Activated T-helper 17 cell treated with anti-CD3 and anti-CD28 coated beads, Interleukin-2, amount 50 U/mL, for 72 hours (primary cell): ENCODE measurements at regions not wholly inside any gene's neighbourhood (a gene's known extent, or its start where the extent isn't known, plus 50 kb on each side); places are given as distances from the start of the nearest gene placed in this dataset.
"Not testable (repeated sequence)": the region's sequence is repeated elsewhere in the genome, so short reads cannot be mapped to it uniquely, and the experiment has no call there.

Experiments used
- ATAC-seq: fragments of 150-1000 bp; cut with Tn5 transposase; replicated peaks from 2 replicates; pipeline ENCODE4 v1.10.0; 2021; ENCODE audit warnings: mild to moderate bottlenecking, moderate library complexity
- H3K27ac Mint-ChIP-seq: one replicate; pipeline ENCODE4 v1.8.0; 2022; ENCODE audit warnings: mixed read lengths
- H3K27me3 Mint-ChIP-seq: one replicate; pipeline ENCODE4 v1.8.0; 2022; ENCODE audit warnings: mixed read lengths
- H3K36me3 Mint-ChIP-seq: one replicate; pipeline ENCODE4 v1.8.0; 2022; ENCODE audit warnings: low read depth, mild to moderate bottlenecking, mixed read lengths
- H3K4me1 Mint-ChIP-seq: one replicate; pipeline ENCODE4 v1.8.0; 2022; ENCODE audit warnings: mixed read lengths
- H3K4me3 Mint-ChIP-seq: one replicate; pipeline ENCODE4 v1.8.0; 2022; ENCODE audit warnings: mild to moderate bottlenecking, mixed read lengths
- H3K9me3 Mint-ChIP-seq: one replicate; pipeline ENCODE4 v1.8.0; 2022; ENCODE audit warnings: mixed read lengths

DNA sequence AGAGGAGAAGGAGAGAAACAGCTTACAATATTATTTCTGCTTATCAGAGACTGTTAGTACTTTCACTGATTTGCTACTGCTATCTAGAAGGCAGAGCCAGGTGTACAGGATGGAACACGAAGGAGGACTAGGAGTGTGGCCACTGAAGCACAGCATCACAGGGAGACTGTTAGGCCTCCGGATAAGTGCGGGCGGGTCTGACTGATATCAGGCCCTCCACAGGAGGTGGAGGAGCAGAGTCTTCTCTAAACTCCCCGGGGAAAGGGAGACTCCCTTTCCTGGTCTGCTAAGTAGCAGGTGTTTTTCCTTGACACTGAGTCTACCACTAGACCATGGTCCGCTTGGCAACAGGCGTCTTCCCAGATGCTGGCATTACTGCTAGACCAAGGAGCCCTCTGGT is 1065.2 kb downstream of the TMEM121 start:
- H3K27me3 Mint-ChIP-seq, result peaks cover 18% of the 10 kb centered on the region
- not testable (repeated sequence) for H3K4me3 Mint-ChIP-seq, ATAC-seq, H3K9me3 Mint-ChIP-seq, H3K36me3 Mint-ChIP-seq, H3K27ac Mint-ChIP-seq, H3K4me1 Mint-ChIP-seq

DNA sequence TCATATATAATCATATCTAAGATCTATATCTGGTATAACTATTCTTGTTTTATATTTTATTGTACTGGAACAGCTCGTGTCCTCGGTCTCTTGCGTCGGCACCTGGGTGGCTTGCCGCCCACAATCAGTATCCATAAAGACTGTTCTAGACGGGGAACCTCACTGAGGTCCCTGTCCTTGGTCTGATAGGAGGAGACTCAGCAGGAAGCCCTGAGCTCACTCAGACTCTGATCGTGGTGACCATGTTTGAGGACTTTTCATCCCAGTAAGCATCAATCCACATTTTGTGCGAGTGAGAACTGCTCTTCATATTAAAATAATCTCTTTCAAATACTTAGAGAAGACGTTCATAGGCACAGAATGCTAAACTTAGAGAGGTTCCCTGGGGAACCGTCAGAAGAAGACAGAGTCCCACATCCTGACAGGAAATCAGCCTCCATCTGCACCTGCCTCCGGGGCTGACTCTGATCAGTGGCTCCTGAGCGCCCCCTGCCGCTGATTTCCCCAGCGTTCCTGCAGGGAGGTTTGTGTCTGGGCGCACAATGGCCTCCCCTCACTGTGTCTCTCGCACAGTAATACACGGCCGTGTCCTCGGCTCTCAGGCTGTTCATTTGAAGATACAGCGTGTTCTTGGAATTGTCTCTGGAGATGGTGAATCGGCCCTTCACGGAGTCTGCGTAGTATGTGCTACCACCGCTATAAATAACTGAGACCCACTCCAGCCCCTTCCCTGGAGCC is 1065.9 kb downstream of the TMEM121 start:
- H3K27ac Mint-ChIP-seq, H3K9me3 Mint-ChIP-seq, H3K36me3 Mint-ChIP-seq, H3K4me1 Mint-ChIP-seq, H3K4me3 Mint-ChIP-seq: not testable (repeated sequence)
- H3K27me3 Mint-ChIP-seq, result peaks cover 15% of the 10 kb centered on the region
- ATAC-seq, result peak; percentile 28

DNA sequence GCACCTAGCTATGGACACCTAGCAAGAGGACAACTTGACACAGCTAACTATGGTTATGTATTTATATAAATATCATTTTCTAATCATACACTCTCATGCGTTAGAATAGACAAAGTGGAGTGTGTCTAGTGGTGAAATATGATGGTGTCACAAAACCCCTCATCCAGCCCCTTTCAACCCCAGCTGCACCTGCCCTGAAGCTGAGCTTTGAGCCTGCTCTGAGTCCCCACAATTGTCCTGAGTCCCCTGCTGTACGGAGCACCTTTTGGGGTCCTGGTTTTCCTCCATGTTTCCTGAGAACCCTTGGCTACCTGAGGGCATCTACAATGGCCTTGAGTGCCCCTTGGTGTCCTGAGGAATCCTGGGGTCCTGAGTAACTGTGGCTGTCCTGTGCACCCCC is 1072.8 kb downstream of the TMEM121 start:
- H3K27me3 Mint-ChIP-seq, result peaks cover 52% of the 10 kb centered on the region
- no peaks in the 10 kb centered on the region for H3K4me1 Mint-ChIP-seq
- H3K4me3 Mint-ChIP-seq, result no peak overlapping the region
- H3K9me3 Mint-ChIP-seq, result no peaks in the 10 kb centered on the region
- no peak for ATAC-seq
- no peak overlapping the region for H3K27ac Mint-ChIP-seq
- no peaks in the 10 kb centered on the region for H3K36me3 Mint-ChIP-seq

DNA sequence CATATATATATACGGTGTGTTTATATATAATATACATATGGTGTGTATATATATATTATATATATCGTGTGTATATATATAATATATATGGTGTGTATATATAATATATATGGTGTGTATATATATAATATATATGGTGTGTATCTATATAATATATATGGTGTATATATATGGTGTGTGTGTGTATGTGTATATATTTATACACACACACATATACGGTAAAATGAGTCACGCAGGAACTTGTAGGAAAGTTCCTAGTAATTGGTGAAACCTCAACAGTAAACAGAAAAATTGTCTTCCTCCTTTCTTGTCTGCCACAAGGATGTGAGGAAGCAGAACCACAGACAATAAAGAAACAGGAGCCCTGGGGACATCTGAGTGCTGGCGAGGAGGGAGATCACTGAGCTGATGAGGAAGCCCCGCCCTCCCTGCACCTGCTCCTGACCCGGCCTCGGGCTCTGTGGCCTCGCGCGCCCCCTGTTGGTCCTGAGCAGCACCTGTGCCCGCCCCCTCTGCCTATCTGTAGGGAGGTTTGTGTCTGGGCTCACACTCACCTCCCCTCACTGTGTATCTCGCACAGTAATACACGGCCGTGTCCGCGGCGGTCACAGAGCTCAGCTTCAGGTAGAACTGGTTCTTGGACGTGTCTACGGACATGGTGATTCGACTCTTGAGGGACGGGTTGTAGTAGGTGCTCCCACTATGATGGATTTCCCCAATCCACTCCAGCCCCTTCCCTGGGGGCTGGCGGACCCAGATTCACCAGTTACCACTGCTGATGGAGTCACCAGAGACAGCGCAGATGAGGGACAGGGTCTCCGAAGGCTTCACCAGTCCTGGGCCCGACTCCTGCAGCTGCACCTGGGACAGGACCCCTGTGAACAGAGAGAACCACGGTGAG is 1079.4 kb downstream of the TMEM121 start:
- Mint-ChIP-seq H3K36me3 (no peaks in the 10 kb centered on the region), H3K27me3 (peaks cover 56% of the 10 kb centered on the region), H3K4me1 (no peaks in the 10 kb centered on the region), H3K4me3 (no peak overlapping the region), H3K9me3 (no peaks in the 10 kb centered on the region), H3K27ac (no peak overlapping the region)
- peak; percentile 99 for ATAC-seq

DNA sequence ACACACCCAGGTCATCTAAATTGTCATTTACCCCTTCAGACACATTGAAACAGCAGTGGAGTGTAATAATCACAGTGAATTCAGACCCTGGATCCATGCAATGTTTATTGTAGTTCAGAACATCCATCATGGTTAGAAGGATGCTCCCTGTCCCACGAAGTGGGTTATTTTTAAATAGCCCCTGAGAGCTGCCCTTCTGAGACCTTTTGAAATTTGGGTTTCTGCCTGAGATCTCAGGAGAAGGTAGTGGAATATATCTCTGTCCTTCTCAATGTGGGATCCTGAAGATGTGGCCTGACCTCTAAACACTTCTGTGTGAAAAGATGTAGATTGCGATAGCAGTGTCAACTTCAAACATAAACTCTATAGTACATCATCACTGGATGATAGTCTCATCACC is 1080.6 kb downstream of the TMEM121 start:
- no peaks in the 10 kb centered on the region for H3K4me1 Mint-ChIP-seq
- no peaks in the 10 kb centered on the region for H3K36me3 Mint-ChIP-seq
- H3K4me3 Mint-ChIP-seq, result no peak overlapping the region
- no peak for ATAC-seq
- no peaks in the 10 kb centered on the region for H3K9me3 Mint-ChIP-seq
- no peak overlapping the region for H3K27ac Mint-ChIP-seq
- peaks cover 49% of the 10 kb centered on the region for H3K27me3 Mint-ChIP-seq

DNA sequence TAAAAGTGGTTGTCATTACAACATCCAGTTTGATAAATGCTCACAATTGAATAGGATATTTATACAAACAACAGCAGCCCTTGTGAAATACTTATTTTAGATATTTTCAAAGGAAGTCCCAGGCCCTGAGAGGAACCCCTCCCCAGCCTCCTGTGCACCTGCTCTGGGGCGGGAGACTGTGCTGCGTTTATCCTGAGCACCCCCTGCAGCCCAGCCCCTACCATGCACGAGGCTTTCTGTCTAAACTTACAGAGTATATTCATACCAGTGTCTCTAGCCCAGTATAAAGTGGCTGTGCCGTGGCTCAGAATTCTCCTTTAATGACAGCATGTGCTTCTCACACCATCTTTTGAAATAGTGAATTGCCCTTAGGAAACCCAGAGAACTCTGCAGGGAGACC is 1084.3 kb downstream of the TMEM121 start:
- Mint-ChIP-seq H3K9me3 (no peaks in the 10 kb centered on the region), H3K4me1 (no peaks in the 10 kb centered on the region), H3K27ac (no peak overlapping the region), H3K36me3 (no peaks in the 10 kb centered on the region), H3K27me3 (peaks cover 33% of the 10 kb centered on the region), H3K4me3 (no peak overlapping the region)
- no peak for ATAC-seq

DNA sequence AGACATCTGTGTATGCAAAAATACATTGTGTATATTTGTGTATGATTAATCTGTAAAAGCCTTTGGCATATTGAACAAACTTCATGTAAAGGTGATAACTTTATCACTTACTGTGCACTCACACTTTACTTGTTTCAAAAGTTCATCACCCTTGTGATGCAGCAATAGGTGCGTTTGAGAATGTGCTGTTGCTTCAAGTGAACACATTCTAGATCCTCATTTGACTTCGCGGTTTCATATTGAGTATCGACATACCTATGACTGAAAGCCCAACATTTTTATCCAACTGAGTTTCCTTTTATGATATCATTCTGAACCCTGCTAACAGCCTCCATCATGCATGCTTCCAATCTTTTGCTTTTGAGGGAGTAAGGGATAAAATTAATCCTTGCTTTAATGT is 1086.9 kb downstream of the TMEM121 start:
- no peaks in the 10 kb centered on the region for H3K4me1 Mint-ChIP-seq
- no peaks in the 10 kb centered on the region for H3K9me3 Mint-ChIP-seq
- no peak overlapping the region for H3K27ac Mint-ChIP-seq
- H3K27me3 Mint-ChIP-seq, result peaks cover 29% of the 10 kb centered on the region
- no peak overlapping the region for H3K4me3 Mint-ChIP-seq
- ATAC-seq, result peak; percentile 85
- no peaks in the 10 kb centered on the region for H3K36me3 Mint-ChIP-seq

DNA sequence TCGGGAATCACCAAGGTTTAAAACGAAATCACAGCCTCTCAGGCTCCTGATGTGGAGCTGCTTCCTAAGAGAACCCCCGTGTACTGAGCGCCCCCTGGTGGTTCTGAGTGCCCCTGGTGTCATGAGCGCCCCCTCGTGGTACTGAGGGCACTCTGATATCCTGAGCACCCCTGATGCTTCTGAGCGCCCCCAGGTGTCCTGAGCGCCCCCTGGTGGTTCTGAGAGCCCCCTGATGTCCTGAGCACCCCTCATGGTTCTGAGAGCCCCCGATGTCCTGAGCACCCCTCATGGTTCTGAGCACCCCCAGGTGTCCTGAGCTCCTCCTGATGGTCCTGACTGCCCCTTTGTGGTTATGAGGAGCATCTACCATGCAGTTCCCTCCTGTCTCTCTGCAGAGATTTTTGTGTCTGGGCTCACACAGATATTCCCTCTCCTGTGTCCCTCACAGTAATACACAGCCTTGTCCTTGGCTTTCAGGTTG is 1092.1 kb downstream of the TMEM121 start:
- not testable (repeated sequence) for H3K27me3 Mint-ChIP-seq

DNA sequence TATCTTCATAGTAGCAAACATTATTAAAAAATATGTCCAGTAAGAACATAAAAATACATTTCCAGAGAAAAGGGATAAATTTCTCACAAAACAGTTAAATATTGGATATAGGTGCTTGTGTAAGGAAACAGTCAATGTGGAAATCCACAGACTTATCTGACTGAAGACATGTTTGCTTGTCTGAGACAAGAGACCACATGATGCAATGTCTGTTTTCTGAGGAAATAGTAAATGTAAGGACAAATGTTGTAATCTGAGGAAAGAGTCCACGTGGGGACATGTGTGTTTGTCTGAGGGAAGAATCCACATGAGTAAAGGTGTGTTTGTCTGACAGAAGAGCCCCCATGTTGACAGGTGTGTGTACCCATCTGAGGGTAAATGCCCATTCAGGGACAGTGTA is 1093.2 kb downstream of the TMEM121 start:
- Mint-ChIP-seq H3K4me1 (no peaks in the 10 kb centered on the region), H3K36me3 (no peaks in the 10 kb centered on the region), H3K4me3 (no peak overlapping the region), H3K27me3 (peaks cover 6% of the 10 kb centered on the region), H3K9me3 (no peaks in the 10 kb centered on the region), H3K27ac (no peak overlapping the region)
- no peak for ATAC-seq

More for the DNA sequence above, 1092.1 kb downstream of the TMEM121 start:
- H3K27ac Mint-ChIP-seq, H3K4me3 Mint-ChIP-seq, H3K9me3 Mint-ChIP-seq, H3K4me1 Mint-ChIP-seq, H3K36me3 Mint-ChIP-seq: not testable (repeated sequence)
- peak; percentile 86 for ATAC-seq

DNA sequence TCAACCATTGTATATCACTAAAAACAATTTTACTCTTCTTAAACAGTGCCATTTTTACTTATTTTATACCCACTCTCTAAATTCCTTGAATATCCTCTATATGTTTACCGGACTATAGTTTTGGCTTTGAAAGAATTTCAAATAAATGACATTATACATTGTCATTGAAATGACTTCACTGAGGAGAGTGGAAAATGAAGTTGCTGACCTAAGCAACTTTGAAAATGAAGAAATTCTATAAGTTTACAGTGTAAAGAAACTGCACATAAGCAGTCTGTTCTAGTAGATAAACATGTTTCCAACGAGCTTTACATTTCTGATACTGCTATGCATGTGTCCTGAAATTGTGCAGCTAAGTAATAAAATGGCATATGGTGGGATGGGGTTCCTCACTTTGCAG is 1094.0 kb downstream of the TMEM121 start:
- H3K4me3 Mint-ChIP-seq, result no peak overlapping the region
- ATAC-seq, result no peak
- H3K36me3 Mint-ChIP-seq, result no peaks in the 10 kb centered on the region
- H3K27me3 Mint-ChIP-seq, result peaks cover 3% of the 10 kb centered on the region
- H3K9me3 Mint-ChIP-seq, result no peaks in the 10 kb centered on the region
- H3K4me1 Mint-ChIP-seq, result no peaks in the 10 kb centered on the region
- no peak overlapping the region for H3K27ac Mint-ChIP-seq

DNA sequence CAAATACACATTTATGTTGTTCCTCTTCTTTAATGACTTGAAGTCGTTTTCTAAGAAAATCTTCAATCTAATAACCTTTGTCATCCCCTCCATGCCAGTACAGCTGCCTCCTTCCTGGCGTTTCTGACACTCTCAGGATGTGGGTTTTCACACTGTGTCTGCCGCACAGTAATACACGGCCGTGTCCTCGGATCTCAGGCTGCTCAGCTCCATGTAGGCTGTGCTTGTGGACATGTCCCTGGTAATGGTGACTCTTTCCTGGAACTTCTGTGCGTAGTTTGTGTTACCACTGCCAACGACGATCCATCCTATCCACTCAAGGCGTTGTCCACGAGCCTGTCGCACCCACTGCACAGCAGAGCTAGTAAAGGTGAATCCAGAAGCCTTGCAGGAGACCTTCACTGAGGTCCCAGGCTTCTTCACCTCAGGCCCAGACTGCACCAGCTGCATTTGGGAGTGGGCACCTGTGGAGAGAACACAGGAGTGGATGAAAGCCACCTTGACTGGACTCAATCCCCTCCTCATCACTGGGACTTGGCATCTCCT is 1095.9 kb downstream of the TMEM121 start:
- Mint-ChIP-seq H3K27me3 (peaks cover 3% of the 10 kb centered on the region), H3K27ac (no peak overlapping the region), H3K4me3 (peak overlapping the region; percentile 20), H3K9me3 (no peaks in the 10 kb centered on the region), H3K36me3 (no peaks in the 10 kb centered on the region), H3K4me1 (no peaks in the 10 kb centered on the region)
- ATAC-seq, result peak; percentile 35

DNA sequence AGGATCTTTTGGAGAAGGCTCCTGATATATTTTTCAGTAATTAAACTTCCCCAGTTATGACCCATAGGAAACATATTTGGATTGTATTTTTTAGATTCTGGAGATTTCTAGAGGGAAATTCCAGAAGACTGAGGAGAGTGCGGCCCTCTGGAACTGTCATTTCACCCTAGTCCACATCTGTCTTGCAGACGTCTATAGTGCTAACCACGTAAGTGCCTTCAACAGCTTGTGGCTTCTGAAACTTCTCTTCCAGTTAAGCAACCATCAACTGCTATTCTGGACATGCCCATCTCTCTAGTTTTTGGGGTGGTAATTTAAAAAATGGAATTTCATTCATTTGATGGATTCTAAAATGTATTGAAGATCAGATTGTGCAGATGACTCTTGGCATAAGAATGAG is 1098.8 kb downstream of the TMEM121 start:
- no peaks in the 10 kb centered on the region for H3K9me3 Mint-ChIP-seq
- no peak for ATAC-seq
- H3K27me3 Mint-ChIP-seq, result peaks cover 5% of the 10 kb centered on the region
- H3K4me3 Mint-ChIP-seq, result no peak overlapping the region
- H3K27ac Mint-ChIP-seq, result no peak overlapping the region
- no peaks in the 10 kb centered on the region for H3K36me3 Mint-ChIP-seq
- H3K4me1 Mint-ChIP-seq, result no peaks in the 10 kb centered on the region

DNA sequence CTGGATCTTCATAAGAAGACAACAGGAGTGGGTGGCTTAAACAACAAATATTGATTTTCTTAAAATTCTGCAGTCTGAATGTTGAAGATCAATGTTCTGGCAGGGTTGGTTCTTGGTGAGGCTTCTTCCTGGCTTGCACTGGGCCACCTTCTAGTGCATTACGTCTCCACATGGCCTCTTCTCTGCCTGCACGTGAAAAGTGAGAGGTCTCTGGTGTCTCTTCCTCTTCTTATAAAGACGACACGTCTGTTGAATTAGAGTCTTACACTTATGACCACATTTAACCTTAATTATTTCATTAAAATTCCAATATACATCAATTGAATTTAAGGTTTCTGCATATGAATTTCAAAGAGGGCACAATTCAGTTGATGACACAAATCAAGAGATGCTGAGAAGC is 1100.1 kb downstream of the TMEM121 start:
- H3K27ac Mint-ChIP-seq, H3K36me3 Mint-ChIP-seq, H3K4me1 Mint-ChIP-seq, ATAC-seq, H3K27me3 Mint-ChIP-seq, H3K4me3 Mint-ChIP-seq, H3K9me3 Mint-ChIP-seq: not testable (repeated sequence)

DNA sequence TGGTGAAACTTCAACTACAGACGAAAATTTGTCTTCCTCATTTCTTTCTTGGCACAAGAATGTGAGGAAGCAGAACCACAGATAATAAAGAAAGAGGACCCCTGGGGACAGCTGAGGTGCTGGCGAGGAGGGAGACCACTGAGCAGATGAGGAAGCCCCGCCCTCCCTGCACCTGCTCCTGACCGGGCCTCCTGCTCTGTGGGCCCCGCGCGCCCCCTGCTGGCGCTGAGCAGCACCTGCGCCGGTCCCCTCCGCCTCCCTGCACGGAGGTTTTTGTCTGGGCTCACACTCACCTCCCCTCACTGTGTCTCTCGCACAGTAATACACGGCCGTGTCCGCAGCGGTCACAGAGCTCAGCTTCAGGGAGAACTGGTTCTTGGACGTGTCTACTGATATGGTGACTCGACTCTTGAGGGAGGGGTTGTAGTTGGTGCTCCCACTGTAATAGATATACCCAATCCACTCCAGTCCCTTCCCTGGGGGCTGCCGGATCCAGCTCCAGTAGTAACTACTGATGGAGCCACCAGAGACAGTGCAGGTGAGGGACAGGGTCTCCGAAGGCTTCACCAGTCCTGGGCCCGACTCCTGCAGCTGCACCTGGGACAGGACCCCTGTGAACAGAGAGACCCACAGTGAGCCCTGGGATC is 1100.7 kb downstream of the TMEM121 start:
- H3K36me3 Mint-ChIP-seq, result not testable (repeated sequence)
- ATAC-seq, result peak; percentile 94

More for the DNA sequence above, 1100.7 kb downstream of the TMEM121 start:
- not testable (repeated sequence) for H3K9me3 Mint-ChIP-seq, H3K4me1 Mint-ChIP-seq, H3K27ac Mint-ChIP-seq, H3K4me3 Mint-ChIP-seq
- peaks cover 11% of the 10 kb centered on the region for H3K27me3 Mint-ChIP-seq
